ENCODE measurements at regions not wholly inside any gene's neighbourhood (a gene's known extent, or its start where the extent isn't known, plus 50 kb on each side); places are given as distances from the start of the nearest gene placed in this dataset.

DNA sequence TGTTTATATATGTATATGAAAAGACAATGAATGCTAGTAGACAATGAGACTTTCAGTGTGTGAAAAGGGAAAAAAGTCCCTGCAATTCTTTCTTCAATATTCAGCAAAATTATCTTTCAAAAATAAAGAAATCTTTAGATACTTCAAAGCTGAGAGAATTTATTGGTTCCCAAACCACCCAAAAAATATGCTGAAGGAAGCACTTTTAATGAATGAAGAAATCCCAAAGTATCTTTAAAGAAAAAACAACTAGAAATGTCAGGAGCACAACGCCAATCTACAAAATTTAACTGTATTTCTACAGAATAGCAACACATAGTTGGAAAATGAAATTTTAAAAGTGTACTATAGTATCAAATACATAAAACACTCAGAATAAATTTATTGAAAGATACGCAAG lies 142.3 kb upstream of the CHRM3 start:
- Mint-ChIP-seq H3K4me3 (no peak overlapping the region), H3K27ac (peak overlapping the region in 1 of 3 donors; percentile 20), H3K4me1 (no peaks in the 10 kb centered on the region), H3K27me3 (no peaks in the 10 kb centered on the region), H3K9me3 (peaks cover 0 to 4% (median 2%) of the 10 kb centered on the region in 7 donors), H3K36me3 (no peaks in the 10 kb centered on the region)
- no peak overlapping the region for H3K4me3 ChIP-seq (ENCODE audit: low read depth, low read length)
- ATAC-seq (ENCODE audit: low read depth in 2 of 2) (no peak), DNase-seq (no peak)
- H3K4me1 ChIP-seq (ENCODE audit: control insufficient read depth, insufficient read depth, low read length, poor library complexity, severe bottlenecking), result no peaks in the 10 kb centered on the region
- H3K27me3 ChIP-seq (ENCODE audit: control insufficient read depth, insufficient read depth, low read length), result no peaks in the 10 kb centered on the region
- H3K9me3 ChIP-seq (ENCODE audit: control insufficient read depth in 2 of 2, low read length in 2 of 2), result no peaks in the 10 kb centered on the region
- H3K36me3 ChIP-seq (ENCODE audit: control insufficient read depth, insufficient read depth, low read length), result no peaks in the 10 kb centered on the region
- no peak overlapping the region for H3K27ac ChIP-seq (ENCODE audit: insufficient read depth, low read length, poor library complexity, severe bottlenecking)

- no peak for ATAC-seq (ENCODE audit: low read depth in 2 of 2)
- Mint-ChIP-seq H3K4me3 (no peak overlapping the region), H3K4me1 (no peaks in the 10 kb centered on the region), H3K9me3 (peaks cover 0 to 4% (median 2%) of the 10 kb centered on the region in 7 donors), H3K27ac (no peak overlapping the region), H3K36me3 (no peaks in the 10 kb centered on the region), H3K27me3 (no peaks in the 10 kb centered on the region)
- Histone ChIP-seq H3K27ac (ENCODE audit: insufficient read depth, low read length, poor library complexity, severe bottlenecking) (no peak overlapping the region), H3K36me3 (ENCODE audit: control insufficient read depth, insufficient read depth, low read length) (no peaks in the 10 kb centered on the region), H3K9me3 (ENCODE audit: control insufficient read depth in 2 of 2, low read length in 2 of 2) (peaks cover 0 to 3% of the 10 kb centered on the region in 2 experiments), H3K27me3 (ENCODE audit: control insufficient read depth, insufficient read depth, low read length) (no peaks in the 10 kb centered on the region), H3K4me3 (ENCODE audit: low read depth, low read length) (no peak overlapping the region), H3K4me1 (ENCODE audit: control insufficient read depth, insufficient read depth, low read length, poor library complexity, severe bottlenecking) (no peaks in the 10 kb centered on the region)
- DNase-seq, result no peak
Measured at GRCh38 chr1:239243006-239243405, 143.4 kb upstream of the CHRM3 start.

GRCh38 chr1:239242404-239242803 lies 144.0 kb upstream of the CHRM3 start:
- no peak overlapping the region for H3K27ac ChIP-seq (ENCODE audit: insufficient read depth, low read length, poor library complexity, severe bottlenecking)
- no peak for DNase-seq
- no peaks in the 10 kb centered on the region for H3K27me3 ChIP-seq (ENCODE audit: control insufficient read depth, insufficient read depth, low read length)
- Mint-ChIP-seq H3K4me1 (no peaks in the 10 kb centered on the region), H3K27ac (no peak overlapping the region), H3K9me3 (peaks cover 0 to 4% (median 2%) of the 10 kb centered on the region in 7 donors), H3K27me3 (no peaks in the 10 kb centered on the region), H3K36me3 (no peaks in the 10 kb centered on the region), H3K4me3 (no peak overlapping the region)
- peaks cover 0 to 4% of the 10 kb centered on the region in 2 experiments for H3K9me3 ChIP-seq (ENCODE audit: control insufficient read depth in 2 of 2, low read length in 2 of 2)
- no peaks in the 10 kb centered on the region for H3K4me1 ChIP-seq (ENCODE audit: control insufficient read depth, insufficient read depth, low read length, poor library complexity, severe bottlenecking)
- H3K36me3 ChIP-seq (ENCODE audit: control insufficient read depth, insufficient read depth, low read length), result no peaks in the 10 kb centered on the region
- no peak for ATAC-seq (ENCODE audit: low read depth in 2 of 2)
- H3K4me3 ChIP-seq (ENCODE audit: low read depth, low read length), result no peak overlapping the region

DNA sequence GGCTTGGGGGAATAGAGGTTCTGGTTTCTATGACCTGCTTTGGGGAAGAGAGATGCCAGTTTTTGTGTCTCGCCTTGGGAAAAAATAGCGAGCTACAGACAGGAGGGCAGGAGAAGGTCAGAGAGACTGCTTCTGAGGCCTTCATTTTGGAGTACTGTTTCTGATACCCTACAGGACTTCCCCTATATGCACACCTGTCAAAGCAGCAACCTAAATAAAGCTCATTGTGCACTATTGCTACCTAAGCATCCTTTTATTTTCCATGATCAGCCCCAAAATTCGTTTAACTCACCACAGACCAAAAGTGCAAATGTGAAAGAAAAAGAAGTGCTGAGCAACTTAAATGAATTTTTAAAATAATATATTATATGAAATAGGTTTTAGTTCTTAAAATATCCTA lies 145.6 kb upstream of the CHRM3 start:
- H3K4me1 Mint-ChIP-seq, result no peaks in the 10 kb centered on the region
- ATAC-seq (ENCODE audit: low read depth in 2 of 2), result no peak
- no peak overlapping the region for H3K27ac Mint-ChIP-seq
- Histone ChIP-seq H3K36me3 (ENCODE audit: control insufficient read depth, insufficient read depth, low read length) (no peaks in the 10 kb centered on the region), H3K27me3 (ENCODE audit: control insufficient read depth, insufficient read depth, low read length) (no peaks in the 10 kb centered on the region), H3K4me3 (ENCODE audit: low read depth, low read length) (no peak overlapping the region), H3K27ac (ENCODE audit: insufficient read depth, low read length, poor library complexity, severe bottlenecking) (no peak overlapping the region), H3K9me3 (ENCODE audit: control insufficient read depth in 2 of 2, low read length in 2 of 2) (peaks cover 0 to 4% of the 10 kb centered on the region in 2 experiments), H3K4me1 (ENCODE audit: control insufficient read depth, insufficient read depth, low read length, poor library complexity, severe bottlenecking) (no peaks in the 10 kb centered on the region)
- H3K27me3 Mint-ChIP-seq, result no peaks in the 10 kb centered on the region
- H3K36me3 Mint-ChIP-seq, result no peaks in the 10 kb centered on the region
- no peak overlapping the region for H3K4me3 Mint-ChIP-seq
- peaks cover 0 to 4% (median 2%) of the 10 kb centered on the region in 7 donors for H3K9me3 Mint-ChIP-seq
- DNase-seq, result no peak

DNA sequence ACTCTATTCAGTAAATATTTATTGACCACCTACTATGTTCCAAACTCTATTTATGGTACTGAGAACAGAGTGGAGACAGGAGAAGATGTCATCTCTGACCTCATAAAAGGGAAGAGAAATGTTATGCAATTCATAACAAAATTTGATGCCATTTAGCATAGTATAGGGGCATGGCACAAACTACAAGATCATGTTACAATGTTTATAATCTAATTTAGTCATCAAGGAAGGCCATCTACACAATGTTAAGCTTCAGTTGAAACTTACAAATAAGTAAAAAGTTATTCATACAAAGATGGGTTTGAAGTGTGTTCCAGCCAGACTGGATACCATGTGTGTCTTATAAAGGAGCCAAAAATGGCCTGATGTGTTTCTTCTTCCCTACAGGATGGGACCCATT lies 146.8 kb upstream of the CHRM3 start:
- Mint-ChIP-seq H3K4me1 (no peaks in the 10 kb centered on the region), H3K9me3 (peaks cover 0 to 4% (median 0%) of the 10 kb centered on the region in 7 donors), H3K36me3 (no peaks in the 10 kb centered on the region), H3K27ac (no peak overlapping the region), H3K27me3 (no peaks in the 10 kb centered on the region), H3K4me3 (no peak overlapping the region)
- DNase-seq, result no peak
- ATAC-seq (ENCODE audit: low read depth in 2 of 2), result no peak
- Histone ChIP-seq H3K4me3 (ENCODE audit: low read depth, low read length) (no peak overlapping the region), H3K27ac (ENCODE audit: insufficient read depth, low read length, poor library complexity, severe bottlenecking) (no peak overlapping the region), H3K27me3 (ENCODE audit: control insufficient read depth, insufficient read depth, low read length) (no peaks in the 10 kb centered on the region), H3K9me3 (ENCODE audit: control insufficient read depth in 2 of 2, low read length in 2 of 2) (peaks cover 0 to 4% of the 10 kb centered on the region in 2 experiments), H3K36me3 (ENCODE audit: control insufficient read depth, insufficient read depth, low read length) (no peaks in the 10 kb centered on the region), H3K4me1 (ENCODE audit: control insufficient read depth, insufficient read depth, low read length, poor library complexity, severe bottlenecking) (no peaks in the 10 kb centered on the region)

DNA sequence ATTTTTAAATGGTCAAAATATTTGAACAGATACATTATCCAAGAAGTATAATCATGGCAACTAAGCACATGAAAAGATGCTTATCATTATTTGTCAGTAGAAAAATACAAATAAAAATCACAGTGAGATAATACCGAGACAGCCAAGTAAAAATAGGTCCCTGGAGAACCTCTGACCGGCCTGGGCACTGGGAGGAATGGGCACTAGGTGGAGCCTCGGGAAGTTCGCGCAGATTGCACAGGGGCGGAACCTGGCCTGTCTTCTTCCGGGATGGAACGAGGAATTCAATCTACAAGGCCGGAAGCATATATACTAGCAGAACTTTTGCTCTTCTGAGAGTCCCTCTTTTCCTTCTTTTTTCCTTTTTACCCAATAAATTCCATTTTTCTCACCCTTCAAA lies 148.5 kb upstream of the CHRM3 start:
- Histone ChIP-seq H3K4me1 (ENCODE audit: control insufficient read depth, insufficient read depth, low read length, poor library complexity, severe bottlenecking) (no peaks in the 10 kb centered on the region), H3K27me3 (ENCODE audit: control insufficient read depth, insufficient read depth, low read length) (no peaks in the 10 kb centered on the region), H3K9me3 (ENCODE audit: control insufficient read depth in 2 of 2, low read length in 2 of 2) (peaks cover 0 to 4% of the 10 kb centered on the region in 2 experiments), H3K27ac (ENCODE audit: insufficient read depth, low read length, poor library complexity, severe bottlenecking) (no peak overlapping the region), H3K4me3 (ENCODE audit: low read depth, low read length) (no peak overlapping the region), H3K36me3 (ENCODE audit: control insufficient read depth, insufficient read depth, low read length) (no peaks in the 10 kb centered on the region)
- peaks cover 0 to 4% (median 0%) of the 10 kb centered on the region in 7 donors for H3K9me3 Mint-ChIP-seq
- no peak overlapping the region for H3K4me3 Mint-ChIP-seq
- no peak for ATAC-seq (ENCODE audit: low read depth in 2 of 2)
- H3K4me1 Mint-ChIP-seq, result no peaks in the 10 kb centered on the region
- H3K27ac Mint-ChIP-seq, result no peak overlapping the region
- DNase-seq, result no peak
- no peaks in the 10 kb centered on the region for H3K36me3 Mint-ChIP-seq
- H3K27me3 Mint-ChIP-seq, result no peaks in the 10 kb centered on the region

GRCh38 chr1:239233626-239234025 lies 152.7 kb upstream of the CHRM3 start:
- no peak overlapping the region for H3K27ac Mint-ChIP-seq
- H3K36me3 Mint-ChIP-seq, result no peaks in the 10 kb centered on the region
- Histone ChIP-seq H3K27ac (ENCODE audit: insufficient read depth, low read length, poor library complexity, severe bottlenecking) (no peak overlapping the region), H3K4me1 (ENCODE audit: control insufficient read depth, insufficient read depth, low read length, poor library complexity, severe bottlenecking) (no peaks in the 10 kb centered on the region), H3K9me3 (ENCODE audit: control insufficient read depth in 2 of 2, low read length in 2 of 2) (peaks cover 0 to 4% of the 10 kb centered on the region in 2 experiments), H3K36me3 (ENCODE audit: control insufficient read depth, insufficient read depth, low read length) (no peaks in the 10 kb centered on the region), H3K27me3 (ENCODE audit: control insufficient read depth, insufficient read depth, low read length) (no peaks in the 10 kb centered on the region), H3K4me3 (ENCODE audit: low read depth, low read length) (no peak overlapping the region)
- no peak overlapping the region for H3K4me3 Mint-ChIP-seq
- no peak for ATAC-seq (ENCODE audit: low read depth in 2 of 2)
- H3K9me3 Mint-ChIP-seq, result peaks cover 0 to 7% (median 0%) of the 10 kb centered on the region in 7 donors
- no peaks in the 10 kb centered on the region for H3K4me1 Mint-ChIP-seq
- DNase-seq, result no peak
- no peaks in the 10 kb centered on the region for H3K27me3 Mint-ChIP-seq

DNA sequence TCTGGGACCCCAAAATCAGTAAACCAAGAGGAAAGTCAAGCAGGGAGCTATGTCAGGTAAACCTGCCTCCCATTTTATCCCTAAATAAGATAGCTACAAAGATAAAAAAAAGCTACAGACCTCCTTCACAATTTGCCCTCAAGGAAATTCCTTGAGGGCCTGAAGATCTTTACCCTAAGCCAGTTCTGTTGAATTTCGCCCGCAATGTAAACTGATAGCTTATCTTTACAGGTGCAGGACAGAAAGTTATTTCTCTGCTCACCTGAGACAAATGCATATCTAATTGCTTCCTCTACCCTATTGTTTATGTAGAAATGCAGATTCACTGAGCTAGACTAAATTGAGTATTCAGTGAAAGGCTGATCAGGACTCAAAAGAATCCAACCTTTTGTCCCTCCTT lies 153.4 kb upstream of the CHRM3 start:
- Histone ChIP-seq H3K9me3 (ENCODE audit: control insufficient read depth in 2 of 2, low read length in 2 of 2) (peaks cover 0 to 2% of the 10 kb centered on the region in 2 experiments), H3K4me3 (ENCODE audit: low read depth, low read length) (no peak overlapping the region), H3K27me3 (ENCODE audit: control insufficient read depth, insufficient read depth, low read length) (no peaks in the 10 kb centered on the region), H3K4me1 (ENCODE audit: control insufficient read depth, insufficient read depth, low read length, poor library complexity, severe bottlenecking) (no peaks in the 10 kb centered on the region), H3K27ac (ENCODE audit: insufficient read depth, low read length, poor library complexity, severe bottlenecking) (no peak overlapping the region), H3K36me3 (ENCODE audit: control insufficient read depth, insufficient read depth, low read length) (no peaks in the 10 kb centered on the region)
- no peaks in the 10 kb centered on the region for H3K27me3 Mint-ChIP-seq
- H3K9me3 Mint-ChIP-seq, result peaks cover 0 to 6% (median 0%) of the 10 kb centered on the region in 7 donors
- no peaks in the 10 kb centered on the region for H3K4me1 Mint-ChIP-seq
- no peak for DNase-seq
- ATAC-seq (ENCODE audit: low read depth in 2 of 2), result no peak
- H3K4me3 Mint-ChIP-seq, result no peak overlapping the region
- H3K36me3 Mint-ChIP-seq, result no peaks in the 10 kb centered on the region
- no peak overlapping the region for H3K27ac Mint-ChIP-seq

All from CD4-positive, CD25-positive, alpha-beta regulatory T cell (primary cell).